ENCODE measurements at regions not wholly inside any gene's neighbourhood (a gene's known extent, or its start where the extent isn't known, plus 50 kb on each side); places are given as distances from the start of the nearest gene placed in this dataset.

DNA sequence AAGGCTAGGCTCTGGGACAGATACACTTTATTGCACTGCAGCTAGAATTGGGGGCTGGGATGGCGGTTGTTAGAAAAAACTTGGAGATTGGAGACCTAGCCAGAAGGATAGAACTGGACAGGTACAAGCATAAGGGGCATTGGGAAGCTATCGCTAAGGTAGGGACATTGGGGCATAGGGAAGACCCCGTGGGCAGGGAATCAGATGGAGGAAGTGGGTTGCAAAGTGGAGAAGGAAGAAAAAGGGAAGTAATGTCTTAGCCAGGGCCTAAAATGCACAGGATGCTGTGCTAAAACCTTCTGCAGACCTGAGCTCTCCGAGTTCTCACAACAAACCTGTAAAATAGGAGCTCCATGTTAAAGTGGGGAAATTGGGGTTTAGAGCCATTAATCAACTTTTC, 178.2 kb downstream of the ZDHHC21 start:
- TF ChIP-seq, protein P1, sequence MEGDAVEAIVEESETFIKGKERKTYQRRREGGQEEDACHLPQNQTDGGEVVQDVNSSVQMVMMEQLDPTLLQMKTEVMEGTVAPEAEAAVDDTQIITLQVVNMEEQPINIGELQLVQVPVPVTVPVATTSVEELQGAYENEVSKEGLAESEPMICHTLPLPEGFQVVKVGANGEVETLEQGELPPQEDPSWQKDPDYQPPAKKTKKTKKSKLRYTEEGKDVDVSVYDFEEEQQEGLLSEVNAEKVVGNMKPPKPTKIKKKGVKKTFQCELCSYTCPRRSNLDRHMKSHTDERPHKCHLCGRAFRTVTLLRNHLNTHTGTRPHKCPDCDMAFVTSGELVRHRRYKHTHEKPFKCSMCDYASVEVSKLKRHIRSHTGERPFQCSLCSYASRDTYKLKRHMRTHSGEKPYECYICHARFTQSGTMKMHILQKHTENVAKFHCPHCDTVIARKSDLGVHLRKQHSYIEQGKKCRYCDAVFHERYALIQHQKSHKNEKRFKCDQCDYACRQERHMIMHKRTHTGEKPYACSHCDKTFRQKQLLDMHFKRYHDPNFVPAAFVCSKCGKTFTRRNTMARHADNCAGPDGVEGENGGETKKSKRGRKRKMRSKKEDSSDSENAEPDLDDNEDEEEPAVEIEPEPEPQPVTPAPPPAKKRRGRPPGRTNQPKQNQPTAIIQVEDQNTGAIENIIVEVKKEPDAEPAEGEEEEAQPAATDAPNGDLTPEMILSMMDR (IDR thresholded peaks at IDR 0.05; ENCODE audit: insufficient read depth, low read length, poor library complexity, severe bottlenecking) = no peak
- no peak for TF ChIP-seq EZH2phosphoT487 (conservative IDR thresholded peaks at IDR 0.05; ENCODE audit: low read length)
